ENCODE measurements at regions not wholly inside any gene's neighbourhood (a gene's known extent, or its start where the extent isn't known, plus 50 kb on each side); places are given as distances from the start of the nearest gene placed in this dataset.

DNA sequence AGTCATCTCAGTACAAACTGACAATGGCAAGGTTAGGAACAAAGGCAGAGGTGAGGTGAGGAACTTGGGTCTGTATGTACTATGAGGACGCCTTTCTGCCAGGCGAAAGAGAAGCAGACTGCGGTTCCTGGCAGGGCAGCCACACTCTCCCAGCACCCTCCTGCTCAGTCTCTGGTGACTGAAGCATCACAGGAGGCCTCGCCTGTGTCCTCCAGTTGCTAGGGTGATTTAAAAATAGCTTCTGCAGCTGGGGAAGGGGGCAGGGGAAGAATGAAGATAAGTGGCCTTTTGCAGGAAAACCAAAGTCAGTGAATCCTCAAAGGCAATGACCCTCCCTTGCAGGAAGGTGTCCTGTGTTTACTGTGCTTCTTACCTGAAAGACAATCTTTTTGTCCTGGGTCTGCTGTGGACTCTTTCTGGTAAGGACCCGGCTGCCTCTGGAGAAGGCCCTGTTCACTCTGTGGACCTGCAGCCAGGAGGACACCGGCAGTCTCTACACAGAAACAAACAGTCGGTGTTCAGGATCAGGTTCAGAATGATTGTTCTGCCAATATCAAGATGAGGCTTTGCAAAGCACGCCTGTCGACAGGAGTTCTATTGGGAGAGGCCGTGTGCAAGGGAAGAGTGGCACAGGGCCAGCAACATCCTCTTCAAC, 65.7 kb upstream of the DGKG start:
- TF ChIP-seq, protein P1, sequence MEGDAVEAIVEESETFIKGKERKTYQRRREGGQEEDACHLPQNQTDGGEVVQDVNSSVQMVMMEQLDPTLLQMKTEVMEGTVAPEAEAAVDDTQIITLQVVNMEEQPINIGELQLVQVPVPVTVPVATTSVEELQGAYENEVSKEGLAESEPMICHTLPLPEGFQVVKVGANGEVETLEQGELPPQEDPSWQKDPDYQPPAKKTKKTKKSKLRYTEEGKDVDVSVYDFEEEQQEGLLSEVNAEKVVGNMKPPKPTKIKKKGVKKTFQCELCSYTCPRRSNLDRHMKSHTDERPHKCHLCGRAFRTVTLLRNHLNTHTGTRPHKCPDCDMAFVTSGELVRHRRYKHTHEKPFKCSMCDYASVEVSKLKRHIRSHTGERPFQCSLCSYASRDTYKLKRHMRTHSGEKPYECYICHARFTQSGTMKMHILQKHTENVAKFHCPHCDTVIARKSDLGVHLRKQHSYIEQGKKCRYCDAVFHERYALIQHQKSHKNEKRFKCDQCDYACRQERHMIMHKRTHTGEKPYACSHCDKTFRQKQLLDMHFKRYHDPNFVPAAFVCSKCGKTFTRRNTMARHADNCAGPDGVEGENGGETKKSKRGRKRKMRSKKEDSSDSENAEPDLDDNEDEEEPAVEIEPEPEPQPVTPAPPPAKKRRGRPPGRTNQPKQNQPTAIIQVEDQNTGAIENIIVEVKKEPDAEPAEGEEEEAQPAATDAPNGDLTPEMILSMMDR (IDR thresholded peaks at IDR 0.05): no peak
- no peak for TF ChIP-seq ZFX (IDR thresholded peaks at IDR 0.05; ENCODE audit: borderline replicate concordance)
